Uterus (tissue), 3 donors: ENCODE measurements at regions not wholly inside any gene's neighbourhood (a gene's known extent, or its start where the extent isn't known, plus 50 kb on each side); places are given as distances from the start of the nearest gene placed in this dataset.

Experiments
- DNase-seq, 2 donors: peaks; one replicate each; pipeline ENCODE4 v3.0.0-alpha.2; 2019 to 2020
- H3K27ac ChIP-seq, 2 donors: fragments of 200-600 bp; sonication (generic); 1 replicate in 1 of 2; 2 replicates in 1 of 2; pipeline ENCODE4 v1.5.1; 2016 to 2018
- H3K27me3 ChIP-seq, 2 donors: fragments of 200-600 bp; sonication (generic); one replicate each; pipeline ENCODE4 v1.5.1; 2018 to 2019; ENCODE audit warnings: control low read depth in 1 of 2
- H3K36me3 ChIP-seq, 2 donors: fragments of 200-600 bp; sonication (generic); one replicate each; pipeline ENCODE4 v1.5.1; 2019; ENCODE audit warnings: control low read depth in 1 of 2
- H3K4me1 ChIP-seq, 2 donors: fragments of 200-600 bp; sonication (generic); one replicate each; pipeline ENCODE4 v1.5.1; 2018 to 2019; ENCODE audit warnings: control low read depth in 1 of 2
- H3K4me3 ChIP-seq, 2 donors: fragments of 200-600 bp; sonication (generic); 1 replicate in 1 of 2; 2 replicates in 1 of 2; pipeline ENCODE4 v1.5.1; 2018 to 2019; ENCODE audit warnings: mild to moderate bottlenecking in 1 of 2
- H3K9me3 ChIP-seq, 2 donors: fragments of 200-600 bp; sonication (generic); one replicate each; pipeline ENCODE4 v1.5.1; 2019; ENCODE audit warnings: control low read depth in 1 of 2
- CTCF ChIP-seq, 4 experiments: fragments of 200-600 bp in 2 of 4; fragments of 450-650 bp in 2 of 4; sonication (generic) in 2 of 4; IDR thresholded peaks; one replicate each; pipeline ENCODE4 v1.5.1; 2016 to 2019; ENCODE audit warnings: antibody characterized with exemption in 4 of 4, mild to moderate bottlenecking in 2 of 4, moderate library complexity in 1 of 4
- POLR2A ChIP-seq, 2 donors: fragments of 450-650 bp; IDR thresholded peaks; one replicate each; pipeline ENCODE4 v1.6.1; 2016; ENCODE audit warnings: antibody characterized with exemption in 2 of 2, mild to moderate bottlenecking in 1 of 2, moderate library complexity in 1 of 2
- intact Hi-C: fragments of 100-400 bp; cut with DNase I; formaldehyde crosslinking; loops from one replicate; pipeline ENCODE4 v1.15.1; 2023; ENCODE audit warnings: low total_unique reads
- donor health status: DM: yes; HTN: yes; CAD: no.

- Histone ChIP-seq H3K36me3 (no peaks in the 10 kb centered on the region), H3K4me3 (no peak overlapping the region), H3K27me3 (no peaks in the 10 kb centered on the region), H3K9me3 (no peaks in the 10 kb centered on the region), H3K27ac (no peak overlapping the region), H3K4me1 (peaks cover 0 to 5% of the 10 kb centered on the region in 2 donors)
- DNase-seq, result no peak
- intact Hi-C loops, result no loop called here
- TF ChIP-seq CTCF (IDR thresholded peaks at IDR 0.05) (no peak), POLR2A (IDR thresholded peaks at IDR 0.05) (no peak)
Observed at GRCh38 chr7:19296617-19297016, 151.4 kb upstream of the FERD3L start.

- Histone ChIP-seq H3K9me3 (no peaks in the 10 kb centered on the region), H3K36me3 (no peaks in the 10 kb centered on the region), H3K27me3 (no peaks in the 10 kb centered on the region), H3K4me3 (no peak overlapping the region), H3K4me1 (peaks cover 0 to 5% of the 10 kb centered on the region in 2 donors), H3K27ac (peak overlapping the region in 1 of 2 donors; percentile 33)
- TF ChIP-seq POLR2A (IDR thresholded peaks at IDR 0.05) (no peak), CTCF (IDR thresholded peaks at IDR 0.05) (no peak)
- intact Hi-C loops, result no loop called here
- no peak for DNase-seq
Observed at GRCh38 chr7:19295376-19295775, 150.2 kb upstream of the FERD3L start.

- no peak for DNase-seq
- no peak for TF ChIP-seq CTCF (IDR thresholded peaks at IDR 0.05)
- TF ChIP-seq POLR2A (IDR thresholded peaks at IDR 0.05), result no peak
- intact Hi-C loops, result no loop called here
Observed at GRCh38 chr7:19294619-19295018, 149.4 kb upstream of the FERD3L start.

GRCh38 chr7:19293431-19293830 is 148.2 kb upstream of the FERD3L start:
- Histone ChIP-seq H3K4me3 (no peak overlapping the region), H3K27ac (no peak overlapping the region), H3K4me1 (peaks cover 0 to 5% of the 10 kb centered on the region in 2 donors), H3K9me3 (no peaks in the 10 kb centered on the region), H3K27me3 (no peaks in the 10 kb centered on the region), H3K36me3 (no peaks in the 10 kb centered on the region)
- no peak for DNase-seq
- no peak for TF ChIP-seq CTCF (IDR thresholded peaks at IDR 0.05)
- no peak for TF ChIP-seq POLR2A (IDR thresholded peaks at IDR 0.05)
- intact Hi-C loops, result no loop called here

More at GRCh38 chr7:19294619-19295018, 149.4 kb upstream of the FERD3L start:
- no peaks in the 10 kb centered on the region for H3K36me3 ChIP-seq
- H3K4me3 ChIP-seq, result no peak overlapping the region
- H3K27me3 ChIP-seq, result no peaks in the 10 kb centered on the region
- H3K9me3 ChIP-seq, result no peaks in the 10 kb centered on the region
- peaks cover 0 to 5% of the 10 kb centered on the region in 2 donors for H3K4me1 ChIP-seq
- H3K27ac ChIP-seq, result peak overlapping the region in 1 of 2 donors; percentile 33

GRCh38 chr7:19290968-19291367 is 145.7 kb upstream of the FERD3L start:
- Histone ChIP-seq H3K27me3 (no peaks in the 10 kb centered on the region), H3K9me3 (no peaks in the 10 kb centered on the region), H3K4me1 (peaks cover 0 to 5% of the 10 kb centered on the region in 2 donors), H3K27ac (no peak overlapping the region), H3K36me3 (no peaks in the 10 kb centered on the region), H3K4me3 (no peak overlapping the region)
- DNase-seq, result no peak
- TF ChIP-seq CTCF (IDR thresholded peaks at IDR 0.05) (no peak), POLR2A (IDR thresholded peaks at IDR 0.05) (no peak)
- intact Hi-C loops, result no loop called here
